AG09309 (cell line): ENCODE measurements at regions not wholly inside any gene's neighbourhood (a gene's known extent, or its start where the extent isn't known, plus 50 kb on each side); places are given as distances from the start of the nearest gene placed in this dataset.

Experiments used
- DNase-seq: peaks from one replicate; pipeline ENCODE4 v3.0.0-alpha.2; 2010; ENCODE audit warnings: low read depth
- H3K4me3 ChIP-seq: 2 replicates; pipeline ENCODE4 v1.5.1; 2011; ENCODE audit warnings: mild to moderate bottlenecking, low read depth, low read length, moderate library complexity; ENCODE audit not compliant: control insufficient read depth
- TF ChIP-seq, protein P1 (sequence below): IDR thresholded peaks from 2 replicates; pipeline ENCODE4 v1.5.1; 2011; ENCODE audit warnings: mild to moderate bottlenecking, low read depth, low read length, inconsistent platforms; ENCODE audit not compliant: insufficient read depth, control insufficient read depth; ENCODE audit errors: missing control alignments

DNA sequence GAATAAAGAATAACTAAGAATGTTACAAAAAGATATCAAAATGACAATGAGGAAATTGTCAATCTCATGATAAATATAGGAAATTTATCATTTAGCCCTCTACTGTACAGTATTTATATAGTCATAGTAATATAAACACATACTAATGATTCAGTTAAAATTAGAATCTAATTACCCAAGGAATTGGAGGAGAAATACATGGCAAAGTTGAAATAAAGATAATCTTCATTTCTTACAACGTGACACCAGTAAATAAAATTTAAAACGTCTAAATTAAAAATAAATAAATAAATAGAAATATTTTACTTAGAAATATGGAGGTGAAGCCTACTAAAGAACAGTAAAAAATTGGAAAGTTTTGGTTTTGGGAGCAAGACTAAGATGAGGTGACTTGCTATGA is 2163.1 kb upstream of the PCDH20 start:
- H3K4me3 ChIP-seq, result no peak overlapping the region
- no peak for DNase-seq
- TF ChIP-seq, protein P1, sequence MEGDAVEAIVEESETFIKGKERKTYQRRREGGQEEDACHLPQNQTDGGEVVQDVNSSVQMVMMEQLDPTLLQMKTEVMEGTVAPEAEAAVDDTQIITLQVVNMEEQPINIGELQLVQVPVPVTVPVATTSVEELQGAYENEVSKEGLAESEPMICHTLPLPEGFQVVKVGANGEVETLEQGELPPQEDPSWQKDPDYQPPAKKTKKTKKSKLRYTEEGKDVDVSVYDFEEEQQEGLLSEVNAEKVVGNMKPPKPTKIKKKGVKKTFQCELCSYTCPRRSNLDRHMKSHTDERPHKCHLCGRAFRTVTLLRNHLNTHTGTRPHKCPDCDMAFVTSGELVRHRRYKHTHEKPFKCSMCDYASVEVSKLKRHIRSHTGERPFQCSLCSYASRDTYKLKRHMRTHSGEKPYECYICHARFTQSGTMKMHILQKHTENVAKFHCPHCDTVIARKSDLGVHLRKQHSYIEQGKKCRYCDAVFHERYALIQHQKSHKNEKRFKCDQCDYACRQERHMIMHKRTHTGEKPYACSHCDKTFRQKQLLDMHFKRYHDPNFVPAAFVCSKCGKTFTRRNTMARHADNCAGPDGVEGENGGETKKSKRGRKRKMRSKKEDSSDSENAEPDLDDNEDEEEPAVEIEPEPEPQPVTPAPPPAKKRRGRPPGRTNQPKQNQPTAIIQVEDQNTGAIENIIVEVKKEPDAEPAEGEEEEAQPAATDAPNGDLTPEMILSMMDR, result no peak

DNA sequence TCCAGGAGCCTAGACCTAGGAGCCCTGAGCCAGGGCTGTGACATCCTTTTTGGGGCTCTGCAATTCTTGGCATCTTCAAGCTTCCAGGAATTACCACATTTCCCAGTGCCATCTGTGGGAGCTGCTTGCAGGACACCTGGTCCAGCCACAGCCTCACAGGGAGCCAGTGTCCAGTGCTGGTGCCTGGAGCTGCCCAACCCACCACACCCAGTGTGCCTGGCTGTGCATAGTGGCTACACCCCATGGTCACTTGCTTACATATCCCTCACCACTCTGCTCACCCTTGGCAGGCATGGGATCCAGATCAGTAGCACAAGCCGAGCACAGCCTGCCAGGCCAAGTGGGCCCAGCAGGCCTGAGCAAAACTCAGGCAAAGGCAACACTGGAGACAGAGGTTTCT is 2151.4 kb upstream of the PCDH20 start:
- no peak overlapping the region for H3K4me3 ChIP-seq
- TF ChIP-seq, protein P1, result no peak
- DNase-seq, result no peak

DNA sequence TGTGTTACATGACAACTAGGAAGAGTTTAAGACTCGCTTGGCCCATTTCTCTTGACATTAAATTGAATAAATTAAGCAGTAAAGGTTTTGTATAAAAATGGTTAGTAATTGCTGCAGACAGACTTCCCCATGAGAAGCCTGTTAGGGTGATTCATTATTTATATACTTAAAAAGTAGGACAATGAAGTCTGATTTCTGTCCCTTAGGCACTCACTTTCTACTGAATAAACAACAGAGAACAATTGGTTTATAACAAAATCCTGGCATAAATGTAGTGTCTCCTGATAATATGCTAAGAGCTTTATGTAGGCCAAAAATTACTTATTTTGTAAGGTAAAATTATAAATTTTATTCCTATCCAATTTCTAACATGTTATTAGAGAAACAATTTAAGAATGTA is 2138.5 kb upstream of the PCDH20 start:
- no peak overlapping the region for H3K4me3 ChIP-seq
- TF ChIP-seq, protein P1, result no peak
- no peak for DNase-seq

GRCh38 chr13:63551731-63552130 is 2136.1 kb upstream of the PCDH20 start:
- H3K4me3 ChIP-seq, result no peak overlapping the region
- TF ChIP-seq, protein P1, result no peak
- DNase-seq, result no peak

DNA sequence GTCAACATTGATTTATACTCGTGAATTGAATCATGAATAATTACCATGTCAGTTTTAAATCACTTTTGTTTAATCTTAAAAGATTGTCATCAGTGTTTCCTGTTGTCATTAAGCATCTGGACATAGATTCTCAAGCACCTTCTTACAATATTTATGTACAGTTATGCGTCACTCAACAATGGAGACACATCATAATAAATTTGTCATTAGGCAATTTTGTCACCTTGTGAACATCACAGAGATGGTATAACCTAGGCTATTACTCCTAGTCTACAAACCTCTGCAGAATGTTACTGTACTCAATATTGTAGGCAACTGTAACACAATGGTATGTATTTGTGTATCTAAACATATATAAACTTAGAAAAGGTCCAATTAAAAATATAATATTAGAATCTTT is 2130.9 kb upstream of the PCDH20 start:
- no peak for DNase-seq
- TF ChIP-seq, protein P1, result no peak
- no peak overlapping the region for H3K4me3 ChIP-seq

- TF ChIP-seq, protein P1, result no peak
- H3K4me3 ChIP-seq, result no peak overlapping the region
- DNase-seq, result no peak
These were observed 2127.1 kb upstream of the PCDH20 start for GRCh38 chr13:63542770-63543169.

- H3K4me3 ChIP-seq, result no peak overlapping the region
- TF ChIP-seq, protein P1, result no peak
These were observed 2125.7 kb upstream of the PCDH20 start for GRCh38 chr13:63541336-63541735.

More at GRCh38 chr13:63541336-63541735, 2125.7 kb upstream of the PCDH20 start:
- no peak for DNase-seq
